ENCODE measurements at regions not wholly inside any gene's neighbourhood (a gene's known extent, or its start where the extent isn't known, plus 50 kb on each side); places are given as distances from the start of the nearest gene placed in this dataset.

DNA sequence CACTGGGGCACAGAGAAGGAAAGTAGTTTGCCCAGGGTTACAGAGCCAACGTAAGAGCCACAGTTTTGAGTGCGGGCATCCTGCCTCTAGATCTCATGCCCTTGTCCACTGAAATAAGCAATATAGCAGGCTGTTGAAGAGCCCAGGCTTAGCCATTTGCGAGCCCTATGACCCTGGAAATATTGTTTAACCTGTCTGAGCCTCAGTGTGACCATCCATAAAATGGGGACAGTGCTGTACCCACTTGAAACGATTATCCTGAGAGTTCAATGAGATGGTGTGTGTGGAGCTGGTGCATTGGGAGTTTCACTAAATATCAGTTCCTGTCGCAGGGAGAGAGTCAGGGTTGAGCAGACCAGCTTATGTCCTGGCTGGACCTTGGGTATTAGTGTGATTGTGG, 173.1 kb upstream of the KCNG1 start:
- Histone ChIP-seq H3K4me2 (ENCODE audit: insufficient read depth, low read length) (peak overlapping the region; percentile 45), H3K36me3 (ENCODE audit: control insufficient read depth, insufficient read depth, low read length) (no peaks in the 10 kb centered on the region), H3K4me3 (no peak overlapping the region), H3K27me3 (ENCODE audit: control insufficient read depth in 2 of 2, insufficient read depth in 2 of 2, low read length in 2 of 2) (peaks cover 35 to 56% of the 10 kb centered on the region in 2 experiments), H3K27ac (ENCODE audit: extremely low read depth, low read depth, low read length) (no peak overlapping the region), H2AFZ (ENCODE audit: low read depth, low read length) (no peak overlapping the region), H4K20me1 (replicated peaks; ENCODE audit: control insufficient read depth, insufficient read depth, low read length) (no peaks in the 10 kb centered on the region), H3K9me1 (ENCODE audit: control insufficient read depth, insufficient read depth, low read length) (no peaks in the 10 kb centered on the region), H3K79me2 (ENCODE audit: control insufficient read depth, insufficient read depth, low read length) (no peaks in the 10 kb centered on the region), H3K9ac (ENCODE audit: insufficient read depth in 1 of 2, low read depth in 2 of 2, low read length in 2 of 2) (no peak overlapping the region), H3K9me3 (replicated peaks; ENCODE audit: control insufficient read depth, insufficient read depth, low read depth, low read length) (no peaks in the 10 kb centered on the region), H3K4me1 (replicated peaks in 1 of 2; ENCODE audit: control insufficient read depth in 2 of 2, insufficient read depth in 2 of 2, low read length in 2 of 2) (no peaks in the 10 kb centered on the region; a peak in 1 of 5 replicates)
- no peak for TF ChIP-seq PTBP1 (IDR thresholded peaks at IDR 0.05; ENCODE audit: low read depth, low read length)
- no peak for TF ChIP-seq SRF (CRISPR knock-in tag; IDR thresholded peaks at IDR 0.05)
- TF ChIP-seq OTX1 (CRISPR knock-in tag; IDR thresholded peaks at IDR 0.05) = no peak
- peak; percentile 94 for TF ChIP-seq RBM25 (IDR thresholded peaks at IDR 0.05; ENCODE audit: low read depth, low read length, severe bottlenecking)
- TF ChIP-seq BCOR (IDR thresholded peaks at IDR 0.05) = peak; percentile 77; the same call in 1 of the 2 replicates
- TF ChIP-seq ETV1 (tag; conservative IDR thresholded peaks at IDR 0.05; ENCODE audit: low read depth) = no peak
- TF ChIP-seq, protein P1, sequence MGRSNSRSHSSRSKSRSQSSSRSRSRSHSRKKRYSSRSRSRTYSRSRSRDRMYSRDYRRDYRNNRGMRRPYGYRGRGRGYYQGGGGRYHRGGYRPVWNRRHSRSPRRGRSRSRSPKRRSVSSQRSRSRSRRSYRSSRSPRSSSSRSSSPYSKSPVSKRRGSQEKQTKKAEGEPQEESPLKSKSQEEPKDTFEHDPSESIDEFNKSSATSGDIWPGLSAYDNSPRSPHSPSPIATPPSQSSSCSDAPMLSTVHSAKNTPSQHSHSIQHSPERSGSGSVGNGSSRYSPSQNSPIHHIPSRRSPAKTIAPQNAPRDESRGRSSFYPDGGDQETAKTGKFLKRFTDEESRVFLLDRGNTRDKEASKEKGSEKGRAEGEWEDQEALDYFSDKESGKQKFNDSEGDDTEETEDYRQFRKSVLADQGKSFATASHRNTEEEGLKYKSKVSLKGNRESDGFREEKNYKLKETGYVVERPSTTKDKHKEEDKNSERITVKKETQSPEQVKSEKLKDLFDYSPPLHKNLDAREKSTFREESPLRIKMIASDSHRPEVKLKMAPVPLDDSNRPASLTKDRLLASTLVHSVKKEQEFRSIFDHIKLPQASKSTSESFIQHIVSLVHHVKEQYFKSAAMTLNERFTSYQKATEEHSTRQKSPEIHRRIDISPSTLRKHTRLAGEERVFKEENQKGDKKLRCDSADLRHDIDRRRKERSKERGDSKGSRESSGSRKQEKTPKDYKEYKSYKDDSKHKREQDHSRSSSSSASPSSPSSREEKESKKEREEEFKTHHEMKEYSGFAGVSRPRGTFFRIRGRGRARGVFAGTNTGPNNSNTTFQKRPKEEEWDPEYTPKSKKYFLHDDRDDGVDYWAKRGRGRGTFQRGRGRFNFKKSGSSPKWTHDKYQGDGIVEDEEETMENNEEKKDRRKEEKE (IDR thresholded peaks at IDR 0.05; ENCODE audit: borderline replicate concordance in 1 of 2, control insufficient read depth in 1 of 2, low read depth in 2 of 2, low read length in 1 of 2) = no peak
- peak; percentile 27 to 33; a peak in 1 of 4 replicates for TF ChIP-seq KDM1A (IDR thresholded peaks at IDR 0.05)
- TF ChIP-seq RCOR1 (IDR thresholded peaks at IDR 0.05; ENCODE audit: borderline replicate concordance in 1 of 2, low read depth in 2 of 2, low read length in 2 of 2) = 0 out of 4 replicates have a peak, but pooled peaks of 1 of the 2 experiments have one; percentile 41
- peak; percentile 88 for TF ChIP-seq CHD4 (IDR thresholded peaks at IDR 0.05; ENCODE audit: insufficient read depth, insufficient replicate concordance, low read depth, low read length, poor library complexity, severe bottlenecking)
- TF ChIP-seq ADNP (tag; IDR thresholded peaks at IDR 0.05) = 0 out of 2 replicates have a peak, but pooled peaks have one; percentile 41
- TF ChIP-seq E2F3 (CRISPR knock-in tag; IDR thresholded peaks at IDR 0.05) = no peak
- TF ChIP-seq HDAC2 (IDR thresholded peaks at IDR 0.05) = peak; percentile 28; the same call in 1 of the 2 replicates
- TF ChIP-seq SMARCA5 (IDR thresholded peaks at IDR 0.05) = peak; percentile 56; the same call in 1 of the 2 replicates
- TF ChIP-seq, protein P2, sequence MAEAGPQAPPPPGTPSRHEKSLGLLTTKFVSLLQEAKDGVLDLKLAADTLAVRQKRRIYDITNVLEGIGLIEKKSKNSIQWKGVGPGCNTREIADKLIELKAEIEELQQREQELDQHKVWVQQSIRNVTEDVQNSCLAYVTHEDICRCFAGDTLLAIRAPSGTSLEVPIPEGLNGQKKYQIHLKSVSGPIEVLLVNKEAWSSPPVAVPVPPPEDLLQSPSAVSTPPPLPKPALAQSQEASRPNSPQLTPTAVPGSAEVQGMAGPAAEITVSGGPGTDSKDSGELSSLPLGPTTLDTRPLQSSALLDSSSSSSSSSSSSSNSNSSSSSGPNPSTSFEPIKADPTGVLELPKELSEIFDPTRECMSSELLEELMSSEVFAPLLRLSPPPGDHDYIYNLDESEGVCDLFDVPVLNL (CRISPR knock-in tag; IDR thresholded peaks at IDR 0.05; ENCODE audit: low read depth) = no peak
- no peak for TF ChIP-seq CREB1 (IDR thresholded peaks at IDR 0.05)
- no peak for TF ChIP-seq CREB1 (CRISPR knock-in tag; IDR thresholded peaks at IDR 0.05)
- TF ChIP-seq ZNF347 (CRISPR knock-in tag; IDR thresholded peaks at IDR 0.05; ENCODE audit: low read depth) = no peak
- TF ChIP-seq CBX1 (IDR thresholded peaks at IDR 0.05; ENCODE audit: low read depth) = peak; percentile 73; the same call in 1 of the 2 replicates
- no peak for TF ChIP-seq SOX6 (IDR thresholded peaks at IDR 0.05)
- BruUV-seq (replicated peaks) = no TSS peak
- FAIRE-seq (no peak), DNase-seq (ENCODE audit: extremely low read depth in 1 of 4, low spot score in 3 of 4) (no peak), ATAC-seq (no peak)
- WGBS (ENCODE audit: insufficient coverage, low coverage, missing lambda C conversion rate) = 2% methylated on average over 5 of the region's 5 CpGs
- in situ Hi-C loops (cut with MboI) = no loop called here
- ChIA-PET CTCF (ENCODE audit: low intra/inter-chr PET ratio) (interaction anchor here (0.6 kb wide), 1 partner anchor 464 kb away, joined by 3 read pairs; no protein-coding TSS in a partner anchor), POLR2A (interaction anchor here (0.7 kb wide), 1 partner anchor 10 kb away, joined by 3 read pairs; no protein-coding TSS in a partner anchor)
- intact Hi-C loops (cut with micrococcal nuclease) = no loop called here

All from K562 (cell line).